PC-3 (cell line): ENCODE measurements at regions not wholly inside any gene's neighbourhood (a gene's known extent, or its start where the extent isn't known, plus 50 kb on each side); places are given as distances from the start of the nearest gene placed in this dataset.

Experiments
- ATAC-seq: fragments of 200-7000 bp; cut with Tn5 transposase; 2 replicates; pipeline ENCODE4 v1.9.1; 2020; ENCODE audit warnings: mild to moderate bottlenecking, moderate library complexity
- BruUV-seq: library from RNA; stranded (reverse); fragments of 400-500 nt; replicated peaks from 2 replicates; lab custom pipeline; 2021; lab: Mats Ljungman, UMichigan
- CTCF ChIA-PET: fragments of 300-600 bp; sonication (Branson Sonifier 250); formaldehyde crosslinking; loops from one replicate; lab custom pipeline; 2022; ENCODE audit warnings: antibody characterized with exemption; lab: Charles Lee
- POLR2A ChIA-PET: fragments of 300-600 bp; sonication (Branson Sonifier 250); formaldehyde crosslinking; loops from one replicate; lab custom pipeline; 2022; ENCODE audit warnings: antibody characterized with exemption; ENCODE audit not compliant: unreplicated experiment; lab: Charles Lee
- DNase-seq: peaks from one replicate; pipeline ENCODE4 v3.0.0-alpha.2; 2015
- H2AFZ ChIP-seq: fragments of 300-600 bp; sonication (generic); 2 replicates; pipeline ENCODE4 v1.6.0; 2016; ENCODE audit warnings: antibody characterized with exemption, low read length
- H3F3A ChIP-seq: fragments of 300-600 bp; sonication (generic); one replicate; pipeline ENCODE4 v1.6.0; 2017; ENCODE audit warnings: antibody characterized with exemption, low read length, control low read depth, mild to moderate bottlenecking; ENCODE audit not compliant: unreplicated experiment
- H3K27ac ChIP-seq: fragments of 300-600 bp; sonication (generic); 2 replicates; pipeline ENCODE4 v1.5.1; 2016; ENCODE audit warnings: mild to moderate bottlenecking, low read length
- H3K27me3 ChIP-seq: fragments of 300-600 bp; sonication (generic); 2 replicates; pipeline ENCODE4 v1.6.1; 2016; ENCODE audit warnings: low read length, mixed read lengths
- H3K36me3 ChIP-seq: fragments of 300-600 bp; sonication (generic); 2 replicates; pipeline ENCODE4 v1.6.1; 2016; ENCODE audit warnings: low read depth, mixed run types, low read length, mixed read lengths
- H3K4me1 ChIP-seq: fragments of 300-600 bp; sonication (generic); 2 replicates; pipeline ENCODE4 v1.5.1; 2016; ENCODE audit warnings: low read length; ENCODE audit not compliant: insufficient read depth
- H3K4me2 ChIP-seq: fragments of 300-600 bp; sonication (generic); 2 replicates; pipeline ENCODE4 v1.6.0; 2016; ENCODE audit warnings: low read length
- H3K4me3 ChIP-seq: fragments of 300-600 bp; sonication (generic); 2 replicates; pipeline ENCODE4 v1.5.1; 2016; ENCODE audit warnings: mild to moderate bottlenecking, low read length, mixed read lengths
- H3K79me2 ChIP-seq: fragments of 300-600 bp; sonication (generic); 2 replicates; pipeline ENCODE4 v1.6.1; 2017; ENCODE audit warnings: low read length, mixed read lengths
- H3K9ac ChIP-seq: fragments of 300-600 bp; sonication (generic); 2 replicates; pipeline ENCODE4 v1.6.0; 2016; ENCODE audit warnings: mild to moderate bottlenecking, low read length
- H3K9me2 ChIP-seq: fragments of 300-600 bp; sonication (generic); replicated peaks from 2 replicates; pipeline ENCODE4 v1.6.1; 2016; ENCODE audit warnings: mixed run types, low read length, mixed read lengths
- H3K9me3 ChIP-seq: fragments of 300-600 bp; sonication (generic); 2 replicates; pipeline ENCODE4 v1.6.1; 2016; ENCODE audit warnings: low read length, mixed read lengths
- H4K20me1 ChIP-seq: fragments of 300-600 bp; sonication (generic); 2 replicates; pipeline ENCODE4 v1.6.1; 2016; ENCODE audit warnings: low read length, mixed read lengths
- CTCF ChIP-seq: fragments of 300-600 bp; sonication (generic); conservative IDR thresholded peaks from 2 replicates; pipeline ENCODE4 v1.5.1; 2017; ENCODE audit warnings: antibody characterized with exemption, low read depth, mild to moderate bottlenecking, low read length
- EZH2 ChIP-seq: fragments of 300-600 bp; sonication (generic); IDR thresholded peaks from one replicate; pipeline ENCODE4 v1.6.1; 2017; ENCODE audit warnings: antibody characterized with exemption, mild to moderate bottlenecking, low read length; ENCODE audit not compliant: unreplicated experiment
- EZH2phosphoT487 ChIP-seq: fragments of 300-600 bp; sonication (generic); IDR thresholded peaks from 2 replicates; pipeline ENCODE4 v1.6.1; 2018; ENCODE audit warnings: mild to moderate bottlenecking, antibody characterized with exemption, low read length, borderline replicate concordance
- intact Hi-C: fragments of 100-400 bp; cut with micrococcal nuclease; formaldehyde crosslinking; loops from 2 replicates; pipeline ENCODE4 v1.9.0; 2023

- H3K4me3 ChIP-seq = no peak overlapping the region
- no TSS peak for BruUV-seq
- H4K20me1 ChIP-seq = no peaks in the 10 kb centered on the region
- H3K27ac ChIP-seq = no peak overlapping the region
- POLR2A ChIA-PET = no interaction called here
- H3F3A ChIP-seq = no peaks in the 10 kb centered on the region
- no peak for TF ChIP-seq EZH2phosphoT487
- no peak for TF ChIP-seq CTCF
- TF ChIP-seq EZH2 = no peak
- ATAC-seq (no peak), DNase-seq (no peak)
- intact Hi-C loops = no loop called here
- H3K4me2 ChIP-seq = no peak overlapping the region
- no peaks in the 10 kb centered on the region for H3K4me1 ChIP-seq
- H3K9me2 ChIP-seq = no peaks in the 10 kb centered on the region
- no peaks in the 10 kb centered on the region for H3K79me2 ChIP-seq
- H3K9ac ChIP-seq = no peak overlapping the region
- no peaks in the 10 kb centered on the region for H3K9me3 ChIP-seq
- H3K27me3 ChIP-seq = no peaks in the 10 kb centered on the region
- CTCF ChIA-PET = no interaction called here
- H3K36me3 ChIP-seq = no peaks in the 10 kb centered on the region
- no peak overlapping the region for H2AFZ ChIP-seq
These were observed 2489.6 kb downstream of the PCDH9 start for GRCh38 chr13:64740493-64740892.

GRCh38 chr13:64725492-64725891 is 2504.6 kb downstream of the PCDH9 start:
- H3K27ac ChIP-seq = no peak overlapping the region
- no peaks in the 10 kb centered on the region for H3K9me2 ChIP-seq
- no peaks in the 10 kb centered on the region for H3K79me2 ChIP-seq
- H4K20me1 ChIP-seq = no peaks in the 10 kb centered on the region
- CTCF ChIA-PET = no interaction called here
- no peaks in the 10 kb centered on the region for H3K36me3 ChIP-seq
- H3K9me3 ChIP-seq = no peaks in the 10 kb centered on the region
- ATAC-seq (no peak), DNase-seq (no peak)
- no TSS peak for BruUV-seq
- no peak overlapping the region for H2AFZ ChIP-seq
- H3K4me2 ChIP-seq = no peak overlapping the region
- no peaks in the 10 kb centered on the region for H3F3A ChIP-seq
- H3K9ac ChIP-seq = no peak overlapping the region
- no peaks in the 10 kb centered on the region for H3K27me3 ChIP-seq
- POLR2A ChIA-PET = no interaction called here
- H3K4me1 ChIP-seq = peaks cover 13% of the 10 kb centered on the region
- intact Hi-C loops = no loop called here
- H3K4me3 ChIP-seq = no peak overlapping the region
- TF ChIP-seq EZH2phosphoT487 = no peak
- TF ChIP-seq EZH2 = no peak
- TF ChIP-seq CTCF = no peak

- H3K36me3 ChIP-seq = no peaks in the 10 kb centered on the region
- no TSS peak for BruUV-seq
- no peak overlapping the region for H3K9ac ChIP-seq
- ChIA-PET CTCF (no interaction called here), POLR2A (no interaction called here)
- H3K27me3 ChIP-seq = no peaks in the 10 kb centered on the region
- H2AFZ ChIP-seq = no peak overlapping the region
- no peaks in the 10 kb centered on the region for H3F3A ChIP-seq
- H3K9me3 ChIP-seq = no peaks in the 10 kb centered on the region
- DNase-seq (peak; percentile 93), ATAC-seq (peak; percentile 100)
- no peaks in the 10 kb centered on the region for H3K9me2 ChIP-seq
- H3K4me1 ChIP-seq = peaks cover 13% of the 10 kb centered on the region
- intact Hi-C loops = loop anchor here (1.0 kb wide), 1 partner anchor 185 kb away; no protein-coding TSS in a partner anchor
- peak overlapping the region; percentile 38; the same call in 1 of the 2 replicates for H3K4me2 ChIP-seq
- no peaks in the 10 kb centered on the region for H3K79me2 ChIP-seq
- H3K27ac ChIP-seq = peak overlapping the region; percentile 22; the same call in 1 of the 2 replicates
- TF ChIP-seq CTCF (no peak), EZH2phosphoT487 (no peak)
- H4K20me1 ChIP-seq = no peaks in the 10 kb centered on the region
- H3K4me3 ChIP-seq = no peak overlapping the region
These were observed 2506.4 kb downstream of the PCDH9 start for GRCh38 chr13:64723724-64724123.
